Smooth muscle cell (in vitro differentiated cells): ENCODE measurements at regions not wholly inside any gene's neighbourhood (a gene's known extent, or its start where the extent isn't known, plus 50 kb on each side); places are given as distances from the start of the nearest gene placed in this dataset.
A peak's percentile ranks its signal among the peaks of the same experiment; 100 is the strongest.
"Not testable (repeated sequence)": the region's sequence is repeated elsewhere in the genome, so short reads cannot be mapped to it uniquely, and the experiment has no call there.

Source experiments
- DNase-seq: peaks from one replicate; lab custom pipeline; 2025; ENCODE audit not compliant: unreplicated experiment; lab: John Stamatoyannopoulos, UW
- H2AFZ ChIP-seq: fragments of 200-600 bp; sonication (generic); 2 replicates; pipeline ENCODE4 v1.6.0; 2016; ENCODE audit warnings: antibody characterized with exemption, low read depth, mild to moderate bottlenecking
- H3F3A ChIP-seq: fragments of 200-600 bp; sonication (generic); 2 replicates; pipeline ENCODE4 v1.6.0; 2017; ENCODE audit warnings: antibody characterized with exemption, low read depth
- H3K27ac ChIP-seq: fragments of 200-600 bp; sonication (generic); 2 replicates; pipeline ENCODE4 v1.5.1; 2016; ENCODE audit warnings: low read depth, mild to moderate bottlenecking
- H3K27me3 ChIP-seq: fragments of 200-600 bp; sonication (generic); 2 replicates; pipeline ENCODE4 v1.6.1; 2016; ENCODE audit warnings: low read depth, mild to moderate bottlenecking
- H3K36me3 ChIP-seq: fragments of 200-600 bp; sonication (generic); 2 replicates; pipeline ENCODE4 v1.5.1; 2016; ENCODE audit warnings: low read depth
- H3K4me1 ChIP-seq: fragments of 200-600 bp; sonication (generic); 2 replicates; pipeline ENCODE4 v1.5.1; 2016; ENCODE audit warnings: low read depth
- H3K4me2 ChIP-seq: fragments of 200-600 bp; sonication (generic); 2 replicates; pipeline ENCODE4 v1.6.0; 2016; ENCODE audit warnings: mild to moderate bottlenecking
- H3K4me3 ChIP-seq: fragments of 200-600 bp; sonication (generic); 2 replicates; pipeline ENCODE4 v1.5.1; 2016; ENCODE audit warnings: mild to moderate bottlenecking
- H3K79me2 ChIP-seq: fragments of 200-600 bp; sonication (generic); 2 replicates; pipeline ENCODE4 v1.6.0; 2016; ENCODE audit warnings: low read depth, mild to moderate bottlenecking
- H3K9ac ChIP-seq: fragments of 200-600 bp; sonication (generic); 2 replicates; pipeline ENCODE4 v1.6.0; 2016; ENCODE audit warnings: low read depth
- H3K9me3 ChIP-seq: fragments of 200-600 bp; sonication (generic); replicated peaks from 2 replicates; pipeline ENCODE4 v1.5.1; 2016; ENCODE audit warnings: low read depth
- H4K20me1 ChIP-seq: fragments of 200-600 bp; sonication (generic); 2 replicates; pipeline ENCODE4 v1.6.0; 2016; ENCODE audit warnings: low read depth
- CTCF ChIP-seq: fragments of 200-600 bp; sonication (generic); IDR thresholded peaks from 2 replicates; pipeline ENCODE4 v1.5.1; 2017; ENCODE audit warnings: borderline replicate concordance, mild to moderate bottlenecking, antibody characterized with exemption; ENCODE audit not compliant: insufficient read depth, poor library complexity, severe bottlenecking
- WGBS: methylation state at CpG from one replicate; pipeline ENCODE4 v1.1.7; 2016; ENCODE audit warnings: low lambda C conversion rate; 5-methylcytosine and 5-hydroxymethylcytosine counted together

GRCh38 chr9:97176206-97176605 lies 131.3 kb upstream of the CCDC180 start:
- H3K27me3 ChIP-seq: no peaks in the 10 kb centered on the region
- H3K9me3 ChIP-seq: no peaks in the 10 kb centered on the region
- H3K4me1 ChIP-seq: no peaks in the 10 kb centered on the region
- H3K9ac ChIP-seq: no peak overlapping the region
- no peaks in the 10 kb centered on the region for H3K79me2 ChIP-seq
- no peak for DNase-seq
- no peak overlapping the region for H3K4me2 ChIP-seq
- WGBS: 24% methylated on average over 5 of the region's 5 CpGs
- H3K4me3 ChIP-seq: no peak overlapping the region
- H3K27ac ChIP-seq: no peak overlapping the region
- no peak for TF ChIP-seq CTCF
- no peaks in the 10 kb centered on the region for H4K20me1 ChIP-seq
- no peaks in the 10 kb centered on the region for H3F3A ChIP-seq
- H2AFZ ChIP-seq: no peak overlapping the region
- no peaks in the 10 kb centered on the region for H3K36me3 ChIP-seq

GRCh38 chr9:97168174-97168573 lies 129.2 kb upstream of the CTSV start:
- not testable (repeated sequence) for H3K4me2 ChIP-seq, H3K27ac ChIP-seq, H3K4me1 ChIP-seq, H3K9ac ChIP-seq, H3K27me3 ChIP-seq, H3F3A ChIP-seq, H3K9me3 ChIP-seq, H3K79me2 ChIP-seq, H4K20me1 ChIP-seq, H3K4me3 ChIP-seq, DNase-seq, H3K36me3 ChIP-seq
- H2AFZ ChIP-seq: peak overlapping the region; percentile 17

- not testable (repeated sequence) for H3K4me2 ChIP-seq, H3K4me3 ChIP-seq, H3K79me2 ChIP-seq, H3K36me3 ChIP-seq, H3K9me3 ChIP-seq, DNase-seq, H3K27ac ChIP-seq, H3K9ac ChIP-seq, H3K4me1 ChIP-seq, H3K27me3 ChIP-seq, H3F3A ChIP-seq, H2AFZ ChIP-seq, H4K20me1 ChIP-seq
Observed at GRCh38 chr9:97166496-97167138, 127.7 kb upstream of the CTSV start.

- H3K4me1 ChIP-seq: no peaks in the 10 kb centered on the region
- 88% methylated on average over 1 of the region's 1 CpG for WGBS
- H3K36me3 ChIP-seq: no peaks in the 10 kb centered on the region
- TF ChIP-seq CTCF: no peak
- H3K27me3 ChIP-seq: no peaks in the 10 kb centered on the region
- no peak overlapping the region for H3K4me2 ChIP-seq
- no peak overlapping the region for H3K9ac ChIP-seq
- no peak overlapping the region for H3K27ac ChIP-seq
- no peak for DNase-seq
- no peaks in the 10 kb centered on the region for H4K20me1 ChIP-seq
- no peaks in the 10 kb centered on the region for H3F3A ChIP-seq
- no peak overlapping the region for H2AFZ ChIP-seq
- H3K79me2 ChIP-seq: no peaks in the 10 kb centered on the region
- H3K9me3 ChIP-seq: no peaks in the 10 kb centered on the region
- no peak overlapping the region for H3K4me3 ChIP-seq
Observed at GRCh38 chr9:97160255-97160654, 121.3 kb upstream of the CTSV start.

GRCh38 chr9:97158722-97159121 lies 119.8 kb upstream of the CTSV start:
- H3K9ac ChIP-seq, H3K79me2 ChIP-seq, H3K27me3 ChIP-seq, H3K4me1 ChIP-seq, H3F3A ChIP-seq, H3K4me2 ChIP-seq, H4K20me1 ChIP-seq, H3K27ac ChIP-seq, H3K36me3 ChIP-seq, H3K9me3 ChIP-seq, H3K4me3 ChIP-seq, H2AFZ ChIP-seq, DNase-seq: not testable (repeated sequence)
- 98% methylated on average over 3 of the region's 3 CpGs for WGBS

- H3K9ac ChIP-seq, H4K20me1 ChIP-seq, H3K27me3 ChIP-seq, H3K36me3 ChIP-seq, H2AFZ ChIP-seq, DNase-seq, H3K27ac ChIP-seq, H3K4me2 ChIP-seq, H3K4me1 ChIP-seq, H3K4me3 ChIP-seq, H3K79me2 ChIP-seq, H3K9me3 ChIP-seq, H3F3A ChIP-seq: not testable (repeated sequence)
- 96% methylated on average over 5 of the region's 5 CpGs for WGBS
Observed at GRCh38 chr9:97155441-97155840, 116.5 kb upstream of the CTSV start.
